GM19043 (cell line): ENCODE measurements at regions not wholly inside any gene's neighbourhood (a gene's known extent, or its start where the extent isn't known, plus 50 kb on each side); places are given as distances from the start of the nearest gene placed in this dataset.

Experiments
- ATAC-seq: cut with Tn5 transposase; IDR thresholded peaks from one replicate; pipeline ENCODE4 v1.9.1; 2021; ENCODE audit warnings: low read depth; ENCODE audit not compliant: unreplicated experiment

DNA sequence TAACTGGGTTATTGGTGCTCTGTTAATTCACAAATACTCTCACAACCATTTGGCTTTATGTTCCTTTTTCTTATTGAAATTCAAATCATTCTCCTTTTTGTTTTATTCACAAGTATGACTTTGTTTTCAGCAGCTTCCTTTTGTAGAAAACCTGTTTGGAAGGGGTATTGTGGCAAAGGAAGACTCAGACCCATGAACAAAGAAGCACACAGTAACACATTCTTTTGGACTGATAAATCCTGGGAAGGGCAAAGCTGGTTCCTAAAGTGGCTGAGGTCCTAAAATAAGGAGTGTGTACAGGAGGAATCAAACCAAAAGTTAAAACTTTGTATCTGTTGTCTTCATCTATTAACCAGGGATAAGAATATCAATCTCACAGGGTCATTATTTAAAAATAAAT, 374.7 kb upstream of the FIGN start:
- ATAC-seq, result no peak

DNA sequence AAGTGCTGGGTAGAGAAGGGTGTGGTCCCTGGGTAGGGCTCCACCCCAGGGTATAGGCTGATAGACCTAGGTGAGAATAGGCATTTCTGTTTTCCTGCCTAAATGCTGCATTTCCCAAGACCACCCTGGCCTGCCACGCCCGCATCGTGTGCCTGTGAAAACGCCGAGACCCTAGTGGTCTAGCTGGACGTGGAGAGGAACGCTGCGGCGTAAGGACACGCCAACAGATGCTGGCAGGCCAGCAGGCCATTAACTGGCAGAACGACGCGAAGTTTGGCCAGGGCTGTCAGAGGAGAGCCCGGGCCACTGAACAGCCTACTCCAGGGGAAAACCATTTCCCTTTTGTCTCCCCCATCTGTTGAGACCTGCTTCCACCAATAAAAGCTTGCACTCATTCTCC, 373.2 kb upstream of the FIGN start:
- ATAC-seq, result no peak

DNA sequence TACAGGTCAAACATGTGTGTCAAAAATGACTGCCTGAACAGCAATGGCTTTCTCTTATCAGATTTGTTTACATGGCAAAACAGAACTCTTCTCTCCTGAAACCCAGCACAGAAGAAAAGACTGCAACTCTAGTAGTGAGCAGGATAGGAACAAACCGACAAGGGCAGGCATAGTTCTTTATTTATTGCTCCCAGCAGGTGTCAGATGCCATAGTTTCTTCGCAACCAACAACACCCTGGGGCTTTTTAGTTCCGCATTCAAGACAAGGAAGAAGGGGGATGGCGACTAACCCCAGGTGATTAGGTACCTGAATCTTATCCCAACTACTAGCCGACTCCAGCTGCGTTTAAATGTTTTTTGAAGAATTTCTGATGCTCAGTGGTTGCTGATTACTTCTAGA, 367.5 kb upstream of the FIGN start:
- no peak for ATAC-seq

DNA sequence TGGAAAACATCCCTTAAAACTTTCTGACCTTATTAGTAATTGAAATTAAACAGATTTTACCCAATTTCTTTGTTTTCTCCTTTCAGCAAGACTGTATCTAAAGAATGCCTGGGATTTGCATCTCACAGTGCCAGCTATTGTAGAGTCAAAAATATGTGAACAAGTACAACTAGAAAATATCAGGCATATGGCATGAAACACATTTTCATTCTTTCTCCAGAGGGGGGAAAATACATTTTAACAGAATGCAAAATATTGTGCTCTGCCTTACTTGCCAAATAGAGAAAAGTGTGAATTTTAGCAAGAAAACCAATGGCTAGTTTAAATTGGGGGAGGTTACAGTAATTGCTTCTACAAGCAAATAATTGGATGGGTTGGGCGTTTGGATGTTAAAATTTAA, 366.6 kb upstream of the FIGN start:
- no peak for ATAC-seq

DNA sequence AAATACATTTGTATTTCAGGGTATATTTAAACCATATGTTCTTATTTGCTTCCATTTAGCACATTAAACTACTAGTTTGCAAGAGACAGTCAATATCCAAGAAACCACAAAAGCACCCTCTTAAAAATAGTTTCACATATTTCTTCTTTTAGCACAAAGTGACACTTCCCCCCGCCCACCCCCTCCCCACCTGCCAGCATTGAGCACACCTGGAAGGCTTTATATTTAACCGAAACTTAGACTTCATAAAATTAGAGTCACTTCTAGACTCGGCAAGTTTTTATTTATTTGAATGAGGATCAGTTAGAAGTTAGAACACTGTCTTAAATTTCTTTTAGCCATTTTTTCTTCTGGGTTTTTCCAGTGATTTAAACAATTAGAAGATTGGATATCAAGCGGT, 355.9 kb upstream of the FIGN start:
- ATAC-seq, result no peak

DNA sequence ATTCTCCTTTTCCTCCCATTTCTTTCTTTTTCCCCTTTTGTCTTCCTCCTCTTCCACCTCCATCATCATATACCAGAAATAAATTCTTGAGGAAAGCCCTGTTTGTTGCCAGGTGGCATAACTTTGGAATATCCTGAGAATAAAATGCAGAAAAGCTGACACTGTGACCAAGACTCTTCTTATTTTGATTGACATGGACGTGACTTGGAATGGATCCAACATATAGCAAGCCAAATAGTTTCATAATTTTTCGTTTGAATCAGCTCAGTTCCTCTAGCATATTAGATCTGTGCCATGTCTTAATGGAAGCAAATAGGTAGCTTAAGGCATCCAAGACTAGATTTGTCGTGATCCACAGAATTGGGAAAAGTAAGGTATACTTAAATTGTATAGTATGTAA, 354.7 kb upstream of the FIGN start:
- no peak for ATAC-seq

DNA sequence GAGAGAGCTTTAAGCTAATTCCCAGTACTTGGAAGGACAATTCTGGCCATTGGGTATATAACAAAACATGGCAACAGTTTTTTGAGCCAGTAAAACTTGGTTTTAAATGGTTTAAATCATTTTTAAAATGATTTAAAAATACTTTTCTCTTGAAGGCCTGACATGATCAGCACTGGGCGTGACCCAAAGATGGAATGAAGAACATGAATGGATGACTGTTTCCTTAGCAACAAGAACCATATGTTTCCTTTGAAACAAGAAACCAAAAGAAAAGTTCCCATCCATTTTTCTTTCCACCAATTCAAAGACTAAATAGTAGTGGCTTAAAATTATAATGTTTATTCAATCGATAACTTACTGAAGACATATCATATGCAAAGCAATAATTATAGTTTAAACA, 348.3 kb upstream of the FIGN start:
- ATAC-seq, result no peak

- ATAC-seq, result no peak
Measured at GRCh38 chr2:164080486-164080885, 344.7 kb upstream of the FIGN start.

- no peak for ATAC-seq
Measured at GRCh38 chr2:164079258-164079657, 343.4 kb upstream of the FIGN start.

GRCh38 chr2:164078421-164078820, 342.6 kb upstream of the FIGN start:
- ATAC-seq, result no peak

- no peak for ATAC-seq
Measured at GRCh38 chr2:164073101-164074074, 337.6 kb upstream of the FIGN start.

DNA sequence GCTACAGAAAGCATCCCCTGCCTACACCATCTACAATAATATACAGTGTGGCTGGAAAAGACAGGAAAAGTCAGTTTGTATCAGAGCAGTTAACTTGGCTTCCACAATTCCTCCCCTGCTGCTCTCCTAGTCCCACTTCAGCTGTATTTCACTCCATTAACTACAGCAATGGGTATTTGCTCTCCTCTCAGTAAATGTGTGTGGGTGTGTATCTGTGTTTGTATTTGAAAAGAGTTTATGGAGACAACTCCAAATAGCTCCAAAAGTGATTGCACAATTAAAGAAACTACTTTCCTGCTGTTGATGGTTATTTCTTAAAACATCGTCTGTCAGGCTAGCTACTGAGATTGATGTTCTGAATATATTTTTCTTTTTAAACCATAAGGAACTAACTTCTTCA, 333.7 kb upstream of the FIGN start:
- no peak for ATAC-seq

DNA sequence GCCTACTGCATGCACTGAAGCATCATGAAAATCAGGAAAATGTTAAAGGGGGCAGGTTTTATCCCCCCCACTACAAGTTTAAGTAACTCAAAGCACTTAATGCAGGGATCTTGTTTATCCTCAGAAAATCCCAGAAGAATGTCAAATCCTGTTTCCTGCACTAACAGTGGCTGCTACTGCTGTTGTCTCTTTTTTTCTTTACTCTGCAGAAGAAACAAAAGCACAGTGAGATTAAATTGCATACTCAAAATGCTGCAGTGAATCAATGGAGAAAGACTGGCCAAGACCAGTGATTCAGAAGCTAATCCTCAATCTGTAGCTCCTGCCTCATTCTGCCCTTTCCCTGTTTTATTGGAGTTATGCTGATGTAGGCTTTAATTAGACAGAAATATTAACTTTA, 332.3 kb upstream of the FIGN start:
- no peak for ATAC-seq

- no peak for ATAC-seq
Measured at GRCh38 chr2:164066095-164066494, 330.3 kb upstream of the FIGN start.

- ATAC-seq, result no peak
Measured at GRCh38 chr2:164065038-164065437, 329.2 kb upstream of the FIGN start.

DNA sequence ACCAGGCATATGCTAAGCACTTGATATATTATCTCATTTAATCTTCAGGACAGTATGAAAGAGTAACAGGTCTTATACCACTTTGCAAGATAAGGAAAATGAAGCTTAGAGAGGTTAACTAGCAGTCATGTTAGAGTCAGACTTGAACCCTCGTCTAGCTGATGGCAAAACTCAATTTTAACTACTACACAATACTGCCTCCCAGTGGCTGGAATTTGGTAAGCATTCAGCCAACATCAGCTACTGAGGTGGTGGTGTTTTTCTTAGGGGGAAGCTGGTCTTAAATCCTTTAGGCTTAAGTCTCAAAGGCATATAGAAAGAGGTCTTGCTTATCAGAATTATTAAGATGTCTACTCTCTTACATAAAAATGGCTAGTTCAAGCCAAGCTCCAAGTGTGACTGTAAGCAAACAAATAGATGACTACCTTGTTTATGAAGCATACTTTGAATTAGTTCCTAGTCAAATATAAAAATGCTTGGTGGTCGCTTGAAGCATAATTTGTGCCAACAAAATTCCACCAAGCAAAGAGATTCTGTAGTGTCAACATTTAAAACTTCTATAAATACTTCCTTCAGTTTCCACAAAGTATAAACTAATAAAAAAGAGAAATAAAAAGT, 325.4 kb upstream of the FIGN start:
- peak; percentile 77 for ATAC-seq

GRCh38 chr2:164060031-164060430, 324.2 kb upstream of the FIGN start:
- no peak for ATAC-seq

GRCh38 chr2:164055623-164056022, 319.8 kb upstream of the FIGN start:
- no peak for ATAC-seq

DNA sequence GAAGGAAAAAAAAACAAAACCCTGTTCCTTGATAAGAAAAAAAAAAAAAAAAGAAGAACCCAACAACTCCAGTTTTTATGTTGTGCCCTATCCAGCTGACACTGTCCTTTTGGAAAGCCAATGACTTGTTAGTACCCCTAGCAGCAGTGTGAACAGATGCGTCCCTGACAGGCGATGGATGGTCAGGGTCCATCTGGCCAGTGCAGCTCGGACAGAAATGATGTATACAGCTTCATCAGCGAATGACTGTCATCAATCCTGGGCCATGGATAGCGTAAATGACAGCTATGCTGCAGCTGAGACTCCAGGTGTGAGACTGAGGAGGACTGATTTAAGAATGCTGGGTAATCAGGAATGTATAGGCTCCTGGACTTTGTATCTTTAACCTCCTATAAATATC, 318.8 kb upstream of the FIGN start:
- ATAC-seq, result no peak

DNA sequence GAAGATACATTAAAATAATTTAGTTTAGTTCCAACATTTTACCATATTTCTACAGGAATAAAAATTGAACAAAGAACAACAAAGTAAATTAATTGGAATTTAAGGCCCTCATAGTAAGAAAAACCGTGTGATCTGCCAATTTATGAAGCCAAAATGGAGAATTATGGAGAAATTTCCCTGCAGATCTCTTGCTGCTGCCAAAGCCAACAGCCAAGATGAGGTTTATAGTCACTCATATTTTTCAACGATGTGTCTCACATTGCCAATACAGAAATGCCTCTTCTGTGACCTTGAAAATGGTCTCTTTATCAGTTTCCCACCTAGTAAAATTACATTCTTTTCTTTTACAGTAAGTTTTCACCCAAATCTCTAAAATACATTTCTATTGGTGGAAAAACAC, 317.2 kb upstream of the FIGN start:
- no peak for ATAC-seq

- no peak for ATAC-seq
Measured at GRCh38 chr2:164052006-164052405, 316.2 kb upstream of the FIGN start.

DNA sequence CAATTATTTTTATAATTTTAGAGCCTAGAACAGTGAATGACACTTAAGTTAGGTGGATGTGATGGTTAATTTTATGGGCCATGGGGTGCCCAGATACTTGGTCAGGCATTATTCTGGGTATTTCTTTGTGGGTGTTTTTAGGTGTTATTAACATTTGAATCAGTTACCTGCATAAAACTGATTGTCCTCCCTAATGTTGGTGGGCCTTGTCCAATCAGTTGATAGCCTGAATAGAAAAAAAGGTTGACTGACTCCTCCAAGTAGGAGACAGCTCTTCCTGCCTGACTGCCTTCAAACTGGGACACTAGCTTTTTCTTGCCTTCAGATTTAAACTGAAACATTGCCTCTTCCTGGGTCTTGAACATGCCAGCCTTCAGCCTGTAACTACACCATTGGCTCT, 312.9 kb upstream of the FIGN start:
- ATAC-seq, result no peak
